Stimulated activated CD4-positive, alpha-beta T cell treated with anti-CD3 and anti-CD28 coated beads, Interleukin-15, amount 100 ng/mL, for 48 hours (primary cell): ENCODE measurements at regions not wholly inside any gene's neighbourhood (a gene's known extent, or its start where the extent isn't known, plus 50 kb on each side); places are given as distances from the start of the nearest gene placed in this dataset.

ENCODE experiments used
- DNase-seq, 2 donors: peaks; one replicate each; pipeline ENCODE4 v3.0.0-alpha.2; 2020; ENCODE audit warnings: low read depth in 2 of 2

DNA sequence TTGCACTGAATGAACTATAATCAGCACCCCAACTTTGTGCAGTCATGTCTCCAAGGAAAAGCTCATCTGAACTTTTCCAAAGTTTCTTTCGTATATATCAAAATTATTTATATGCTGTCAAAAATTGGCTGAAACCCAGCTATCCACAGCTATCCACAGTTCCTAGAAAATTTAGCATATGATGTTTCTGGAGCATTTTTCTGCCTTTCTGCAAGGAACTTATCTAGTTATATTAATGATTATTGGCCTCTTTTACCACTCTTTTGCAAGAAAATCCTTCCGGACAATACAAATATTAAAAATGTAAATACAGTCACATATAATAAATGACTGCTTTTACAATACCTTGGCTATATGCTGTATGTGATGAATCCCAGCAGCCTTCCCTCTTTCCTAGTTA lies 270.2 kb downstream of the TMEM167A start:
- DNase-seq: no peak

DNA sequence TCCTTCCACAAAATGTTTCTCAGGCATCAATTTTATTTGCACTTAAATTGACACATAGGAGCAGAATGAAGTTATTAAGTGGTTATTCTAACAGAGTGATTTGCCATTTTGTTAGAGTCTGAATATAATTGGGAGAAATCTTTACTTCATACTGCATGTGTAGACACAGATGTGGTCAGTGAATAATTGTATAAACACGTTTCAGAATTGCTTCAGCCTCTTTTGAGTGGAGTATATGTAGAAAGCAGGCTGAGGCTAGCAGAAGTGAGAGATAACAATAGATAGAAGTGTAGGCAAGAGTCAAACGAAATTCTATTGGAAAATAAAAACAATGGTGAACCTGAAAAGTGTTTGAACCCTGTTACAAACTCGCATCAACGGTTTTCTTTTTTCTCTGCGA lies 270.7 kb downstream of the TMEM167A start:
- no peak for DNase-seq

DNA sequence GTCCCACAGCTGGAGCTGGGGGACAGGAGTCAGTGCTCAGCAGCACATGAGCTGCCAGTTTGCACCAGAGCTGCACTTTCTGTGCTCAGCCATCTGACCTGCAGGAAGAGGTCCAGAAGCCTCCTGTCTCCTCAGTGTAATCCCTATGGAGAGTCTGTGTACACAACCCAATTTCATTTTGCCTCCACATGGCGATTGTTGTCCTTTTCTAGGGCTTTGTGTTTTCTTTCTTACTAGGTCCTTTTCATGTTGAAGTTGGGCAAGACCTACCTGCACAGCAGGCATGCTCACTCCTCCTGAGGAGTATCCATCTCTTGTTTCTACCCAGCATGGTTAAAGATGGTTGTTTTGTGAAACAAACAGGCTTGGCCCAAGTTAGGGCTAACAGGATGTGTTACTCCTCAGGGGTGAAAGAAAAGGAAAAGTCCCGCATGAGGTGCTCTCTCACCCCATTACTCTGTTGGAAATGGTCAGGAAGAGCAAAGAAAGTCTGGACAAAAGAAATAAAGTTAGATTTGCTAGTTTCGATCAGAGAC lies 273.0 kb downstream of the TMEM167A start:
- DNase-seq: no peak

DNA sequence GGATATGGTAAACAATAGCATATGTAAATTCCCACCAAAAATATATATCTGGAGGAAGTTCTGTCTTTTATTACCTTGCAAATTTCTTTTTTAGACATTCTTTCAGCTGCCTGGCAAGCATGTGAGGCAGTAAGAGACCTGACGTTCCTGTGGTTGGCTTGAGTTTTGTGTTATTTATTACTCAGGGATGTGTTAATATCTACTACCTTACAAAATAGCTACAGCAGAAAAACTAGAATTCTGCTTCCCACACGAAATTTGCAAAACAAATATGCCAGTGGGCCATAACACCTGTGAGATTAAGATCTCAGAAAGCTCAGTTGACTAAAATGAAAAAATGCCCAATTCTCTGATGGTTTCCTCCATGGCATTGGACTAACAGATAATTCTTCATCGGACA lies 274.2 kb downstream of the TMEM167A start:
- no peak for DNase-seq

DNA sequence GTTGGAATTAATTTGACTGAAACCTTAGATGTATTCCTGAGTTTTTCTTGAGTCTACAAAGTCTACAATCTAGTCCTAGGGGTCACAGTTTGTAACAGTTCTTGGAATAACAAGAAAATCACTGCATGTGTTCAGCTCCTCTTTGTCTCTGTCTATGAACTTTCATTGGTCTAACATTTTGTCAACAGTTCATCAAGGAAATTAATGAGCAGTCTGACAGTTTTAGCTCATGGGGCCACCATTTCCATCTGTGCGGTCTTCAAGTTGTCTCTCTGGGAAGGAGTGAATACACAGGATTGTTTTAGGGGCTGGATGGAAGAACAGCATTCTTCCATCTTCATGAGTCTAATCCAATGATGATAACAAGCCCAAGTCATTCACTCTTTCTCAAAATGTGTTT lies 276.4 kb downstream of the TMEM167A start:
- no peak for DNase-seq

DNA sequence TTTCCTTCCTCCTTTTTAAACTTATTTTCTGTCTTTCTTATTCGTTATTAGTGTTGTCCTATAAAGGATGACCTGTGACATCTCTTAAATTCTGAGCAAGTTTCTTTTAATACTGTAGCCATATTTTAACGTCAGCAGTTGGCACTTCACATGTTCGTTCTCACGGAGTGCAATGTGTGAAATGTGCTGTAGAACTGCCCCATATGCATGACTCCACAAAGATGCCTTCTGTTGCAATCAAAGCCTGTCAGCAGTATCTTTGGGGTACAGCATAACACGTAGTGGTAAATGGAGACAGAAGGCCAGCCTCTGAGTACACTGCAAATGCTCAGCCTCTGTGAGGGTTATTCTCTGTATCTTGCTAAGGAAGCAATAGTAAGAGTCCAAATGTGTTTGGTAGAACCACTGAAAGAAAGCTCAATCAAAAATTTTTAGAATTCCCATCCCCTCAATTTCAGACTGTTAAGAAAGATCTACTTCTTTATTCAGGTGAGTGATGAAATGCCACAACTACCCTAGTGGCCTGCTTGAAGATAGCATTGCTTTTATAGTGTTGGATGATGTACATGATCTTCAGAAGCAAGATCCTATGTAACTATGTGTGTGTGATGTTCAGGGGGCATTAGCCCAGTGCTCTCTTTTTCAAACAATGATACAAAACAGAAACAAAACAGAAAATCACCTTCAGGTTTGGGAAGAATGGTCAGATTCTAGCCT lies 277.7 kb downstream of the TMEM167A start:
- DNase-seq: no peak

DNA sequence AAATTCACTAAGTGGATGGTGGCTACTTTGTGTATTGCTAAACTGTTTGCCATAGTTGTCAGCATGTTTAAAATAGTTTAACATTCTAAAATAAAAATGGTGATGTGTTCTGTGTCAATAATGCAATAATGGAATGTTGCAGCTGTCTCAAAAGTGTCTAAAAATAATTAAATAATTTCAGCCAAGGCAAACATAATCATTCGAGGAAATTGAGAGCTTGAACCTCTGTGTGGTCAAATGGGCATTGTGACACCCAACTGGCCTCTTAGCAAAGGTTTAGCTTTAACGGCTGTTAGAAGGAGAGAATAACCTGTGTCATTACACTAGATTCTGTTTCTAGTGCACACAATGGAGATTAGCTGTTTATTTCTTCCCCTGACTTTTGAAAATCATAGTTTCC lies 278.5 kb downstream of the TMEM167A start:
- DNase-seq: no peak

DNA sequence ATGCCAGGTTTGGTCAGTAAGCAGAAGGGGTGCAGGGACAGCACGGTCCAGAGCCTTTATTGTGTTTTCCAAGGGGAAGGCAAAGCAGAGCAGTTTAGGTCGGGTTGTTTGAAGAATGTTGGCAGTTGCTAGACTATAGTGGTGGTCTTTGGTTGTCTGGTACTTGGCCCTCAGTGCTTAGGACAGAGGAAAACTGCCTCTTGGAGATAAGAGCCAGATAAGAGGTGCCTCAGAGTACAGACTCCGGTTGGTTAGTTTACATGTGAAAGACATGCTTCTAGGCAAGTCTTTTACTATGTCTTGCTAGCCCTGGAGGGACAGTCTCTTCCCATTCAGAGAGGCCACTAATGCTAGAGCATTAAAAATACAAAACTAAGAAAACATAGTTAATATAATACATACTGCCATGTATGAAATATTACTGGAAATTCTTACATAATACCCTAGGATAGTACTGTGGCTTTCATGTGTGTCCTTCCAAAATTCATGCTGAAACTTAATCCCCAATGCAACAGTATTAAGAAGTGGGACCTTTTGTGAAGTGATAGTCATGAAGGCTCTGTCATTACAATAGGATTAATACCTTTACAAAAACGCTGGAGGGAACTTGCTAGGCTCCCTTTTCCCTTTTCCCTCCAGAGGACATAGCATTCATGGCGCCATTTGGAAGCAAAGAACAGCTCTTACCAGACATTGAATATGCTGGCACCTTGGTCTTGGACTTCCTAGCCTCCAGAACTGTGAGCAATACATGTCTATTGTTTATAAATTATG lies 280.4 kb downstream of the TMEM167A start:
- DNase-seq: no peak

DNA sequence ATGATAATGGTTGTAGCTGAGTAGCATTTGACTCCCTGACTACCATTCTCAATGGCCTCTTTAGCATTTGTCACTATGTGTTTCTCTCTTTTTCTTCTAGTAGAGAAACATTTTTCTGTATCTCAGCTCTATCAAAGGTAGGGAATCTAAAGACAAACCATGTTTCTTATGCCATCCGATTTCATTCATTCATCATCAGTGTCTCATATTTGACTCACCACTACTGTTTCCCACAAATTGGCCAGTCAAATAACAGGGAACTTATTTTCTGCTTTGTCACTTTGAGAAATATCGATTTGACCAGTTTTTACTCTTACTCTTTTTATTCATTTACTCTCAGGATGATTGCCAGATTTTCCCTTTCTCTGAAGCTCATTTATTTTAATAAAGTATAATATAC lies 282.3 kb downstream of the TMEM167A start:
- DNase-seq: no peak

DNA sequence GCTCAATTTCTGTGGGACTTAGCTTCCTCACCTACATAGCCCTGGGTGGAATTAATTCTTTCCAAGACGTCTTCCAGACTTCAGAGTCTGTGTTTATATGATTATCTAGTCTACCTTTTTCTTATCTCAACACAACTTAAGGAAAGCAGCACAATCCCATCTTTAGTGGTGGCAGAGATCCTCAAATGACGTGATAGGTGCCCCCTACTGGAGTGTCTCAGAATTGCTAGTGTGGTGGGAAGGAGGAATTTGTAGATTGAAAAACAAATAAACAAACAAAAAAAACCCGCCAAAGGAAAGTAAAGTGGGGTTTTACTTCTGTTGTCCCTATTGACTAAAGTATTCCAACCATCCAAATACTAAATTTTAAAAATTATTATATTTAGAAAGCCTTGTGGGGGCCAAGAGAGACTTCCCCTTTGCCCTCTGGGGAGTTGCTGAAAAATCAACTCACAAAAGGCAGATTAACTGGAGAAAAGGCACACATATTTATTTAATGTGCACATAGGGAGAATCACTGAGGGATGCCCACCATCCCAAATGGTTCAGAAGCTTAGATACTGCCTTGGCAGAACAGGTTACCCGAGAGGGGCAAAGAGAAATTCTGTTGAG lies 283.3 kb downstream of the TMEM167A start:
- DNase-seq: peak in 1 of 2 donors; percentile 18

DNA sequence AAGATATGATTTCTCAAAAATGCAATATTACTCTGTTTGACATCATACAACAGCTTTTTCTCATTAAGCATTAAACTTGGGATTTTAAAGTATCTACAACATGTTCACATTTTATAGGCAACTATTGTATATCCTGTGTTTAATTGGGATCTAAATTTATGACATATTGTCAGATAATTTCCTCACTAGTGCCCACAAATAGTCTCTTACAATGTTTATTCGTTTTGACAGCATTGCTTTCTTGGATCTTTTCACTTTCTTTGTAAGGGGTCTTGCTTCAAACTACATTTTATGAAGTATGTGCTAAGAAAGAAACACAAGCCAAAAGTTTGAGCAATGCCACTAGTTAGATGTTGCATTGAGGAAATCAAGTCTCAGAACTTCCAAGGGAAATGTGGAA lies 285.1 kb downstream of the TMEM167A start:
- no peak for DNase-seq

DNA sequence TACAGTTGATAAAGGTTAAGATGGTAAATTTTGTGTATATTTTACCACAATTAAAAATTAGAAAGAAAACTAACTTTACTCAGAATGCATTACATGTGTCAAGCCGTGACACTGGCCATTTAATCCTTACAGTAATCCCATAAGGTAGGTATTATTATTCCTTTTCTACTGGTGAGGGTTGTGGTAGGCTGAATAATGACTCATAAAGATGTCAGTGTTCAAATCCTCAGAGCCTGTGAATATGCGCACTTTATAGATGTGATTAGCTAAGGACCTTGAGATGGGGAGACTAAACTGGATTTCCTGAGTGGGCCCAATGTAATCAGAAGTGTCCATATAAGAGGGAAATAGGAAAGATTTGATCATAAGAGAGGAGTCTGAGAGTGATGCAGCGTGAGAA lies 288.1 kb downstream of the TMEM167A start:
- DNase-seq: no peak

DNA sequence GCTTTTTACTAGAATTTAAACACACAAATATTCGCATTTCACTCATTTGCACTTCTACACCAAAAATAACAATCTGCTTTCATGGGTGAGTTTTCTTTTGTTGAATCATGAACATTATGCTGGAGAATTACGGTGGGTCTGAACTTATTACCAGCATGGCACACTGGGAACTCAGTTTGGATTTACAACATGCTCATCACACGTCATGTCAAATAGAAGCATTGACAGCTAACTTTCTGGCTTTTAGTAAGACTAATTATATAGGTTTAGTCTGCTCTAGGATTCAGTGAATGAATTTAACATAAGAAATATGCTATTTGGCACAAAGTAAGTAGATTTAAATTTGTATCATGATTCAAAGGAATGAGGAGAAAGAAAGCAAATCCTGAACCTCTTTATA lies 290.4 kb downstream of the TMEM167A start:
- no peak for DNase-seq

DNA sequence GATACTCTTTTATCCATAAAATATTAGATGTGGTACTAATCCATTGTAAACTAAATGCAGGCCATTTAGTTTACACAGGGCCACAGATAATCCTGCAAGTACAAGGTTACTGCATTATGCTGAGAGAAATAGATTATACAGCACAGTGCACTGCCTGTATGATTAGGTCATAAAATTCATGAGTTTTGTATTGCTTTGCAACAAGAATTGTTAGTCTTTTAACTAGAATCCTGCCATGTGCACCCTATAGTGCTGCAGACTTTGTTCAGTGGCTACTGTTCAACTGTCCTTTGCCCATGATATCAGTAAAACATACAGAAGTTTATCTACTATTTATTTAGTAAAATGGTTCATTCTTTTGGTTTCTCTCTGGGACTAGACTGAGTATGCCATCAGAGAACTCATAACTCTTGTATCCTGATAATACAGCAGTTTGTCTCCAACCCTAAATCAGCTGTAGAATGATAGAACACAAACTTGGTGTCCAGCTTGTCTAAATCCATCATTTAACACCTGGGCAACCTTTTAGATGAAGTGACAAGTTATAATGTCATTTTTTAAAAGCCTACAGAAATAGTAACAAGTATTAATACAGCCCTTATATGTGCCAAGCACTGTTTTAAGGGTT lies 291.2 kb downstream of the TMEM167A start:
- no peak for DNase-seq

DNA sequence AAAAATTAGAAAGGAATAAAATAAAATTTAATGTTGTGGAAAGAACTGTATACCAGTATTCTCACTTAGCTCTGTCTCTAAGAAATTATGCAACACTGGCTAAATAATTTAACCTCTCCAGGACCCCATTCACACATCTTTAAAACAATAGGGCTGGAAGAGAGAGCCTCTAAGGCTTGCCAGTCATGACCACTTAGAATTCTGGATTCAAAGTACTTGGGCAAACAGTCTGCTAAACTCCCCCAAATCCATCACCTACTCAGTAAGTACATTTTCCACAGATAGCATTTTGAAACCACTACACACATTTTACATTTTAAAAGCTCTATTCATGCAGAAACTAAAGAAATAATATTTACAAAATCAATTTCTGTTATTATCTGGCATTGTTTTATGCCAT lies 291.7 kb downstream of the TMEM167A start:
- no peak for DNase-seq

DNA sequence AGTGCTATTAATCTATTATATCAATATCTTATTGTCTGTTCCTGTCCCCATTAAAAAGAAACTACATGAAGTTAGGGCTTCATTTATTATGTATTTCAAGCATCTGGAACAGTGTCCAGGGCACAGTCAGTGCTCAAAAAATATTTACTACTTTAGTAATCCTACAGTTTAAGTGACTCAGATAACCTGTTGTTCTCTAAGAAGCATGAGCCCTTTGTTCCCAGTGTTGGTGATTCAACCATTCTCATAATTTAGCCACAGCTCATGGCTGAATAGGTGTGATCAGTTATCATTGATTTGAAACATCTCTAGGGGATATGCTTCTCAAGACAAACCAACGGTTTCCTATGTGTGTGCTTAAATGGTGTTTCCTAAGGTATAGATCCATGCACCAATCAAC lies 292.7 kb downstream of the TMEM167A start:
- no peak for DNase-seq

DNA sequence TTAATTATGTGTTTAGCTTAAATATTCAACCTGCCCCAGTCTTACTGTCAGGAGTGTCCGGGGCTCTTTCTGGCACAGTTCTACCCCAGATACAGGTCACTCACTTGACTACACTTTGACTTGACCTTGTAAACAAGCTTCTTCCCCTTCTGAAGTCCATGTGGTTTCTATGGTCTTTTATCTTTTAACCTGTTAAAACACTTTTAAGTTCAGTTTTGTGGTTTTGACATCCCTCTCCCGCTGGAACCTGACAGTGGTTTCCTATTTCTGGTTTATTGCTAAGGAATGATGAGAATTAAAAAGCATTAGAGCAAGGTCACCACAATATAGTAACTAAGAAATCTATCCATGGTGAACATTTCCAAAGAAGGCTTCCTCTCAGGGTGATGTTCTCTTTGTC lies 300.1 kb downstream of the TMEM167A start:
- no peak for DNase-seq

DNA sequence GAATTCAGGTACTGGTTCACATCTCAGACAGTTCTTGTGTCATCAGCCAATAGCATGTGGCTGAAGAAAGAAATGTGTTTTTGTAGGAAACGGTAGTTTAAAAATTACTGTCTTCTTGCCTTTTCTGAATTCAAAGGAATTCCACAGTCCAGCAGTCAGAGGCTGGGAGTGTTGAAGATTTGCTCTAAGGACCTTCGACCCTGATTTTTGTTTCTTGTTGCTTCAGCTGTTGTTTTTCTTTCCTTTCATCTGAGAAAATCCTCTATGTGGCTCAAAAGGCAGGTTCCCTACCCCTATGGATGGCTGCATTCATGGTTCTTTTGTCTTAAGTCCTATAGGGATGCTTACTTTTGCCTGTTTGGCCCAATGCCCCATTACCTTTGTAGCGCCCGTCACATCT lies 304.9 kb downstream of the TMEM167A start:
- no peak for DNase-seq

DNA sequence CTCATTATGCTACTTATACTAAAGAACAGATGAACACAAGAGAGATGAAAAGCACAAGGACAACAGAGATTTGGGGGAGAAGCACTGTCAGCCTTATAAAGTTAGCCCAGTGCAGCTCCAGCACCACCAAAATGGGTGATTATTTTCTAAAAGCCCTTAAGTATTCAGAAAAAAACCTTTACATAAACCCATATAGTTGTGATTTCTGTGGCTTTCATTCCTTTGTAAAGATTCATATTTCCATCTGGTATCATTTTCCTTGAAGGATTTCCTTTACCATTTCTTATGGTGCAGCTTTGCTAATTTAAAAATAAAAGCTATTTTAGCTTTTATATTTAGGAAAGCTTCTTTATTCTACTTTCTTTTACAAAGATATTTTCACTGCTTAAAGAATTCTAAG lies 311.0 kb downstream of the TMEM167A start:
- DNase-seq: no peak

DNA sequence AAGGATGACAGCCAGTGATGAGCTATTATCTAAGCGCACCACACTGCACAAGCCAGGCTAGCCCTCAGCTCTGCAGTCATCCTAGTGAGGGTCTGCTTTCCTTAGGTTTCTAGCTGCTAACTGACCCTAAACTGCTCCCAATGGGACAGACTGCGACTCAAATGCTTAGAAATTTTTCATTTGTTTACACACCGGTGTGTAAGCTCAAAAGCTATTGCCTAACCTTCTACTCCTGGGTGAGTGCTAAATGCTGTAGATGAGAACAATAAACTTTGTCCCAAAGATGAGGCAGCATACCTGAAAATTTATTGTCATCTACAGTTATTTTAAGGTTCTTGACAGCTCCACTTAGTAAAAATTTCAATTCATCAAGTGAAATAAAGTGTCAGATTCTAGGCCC lies 311.4 kb downstream of the TMEM167A start:
- no peak for DNase-seq

DNA sequence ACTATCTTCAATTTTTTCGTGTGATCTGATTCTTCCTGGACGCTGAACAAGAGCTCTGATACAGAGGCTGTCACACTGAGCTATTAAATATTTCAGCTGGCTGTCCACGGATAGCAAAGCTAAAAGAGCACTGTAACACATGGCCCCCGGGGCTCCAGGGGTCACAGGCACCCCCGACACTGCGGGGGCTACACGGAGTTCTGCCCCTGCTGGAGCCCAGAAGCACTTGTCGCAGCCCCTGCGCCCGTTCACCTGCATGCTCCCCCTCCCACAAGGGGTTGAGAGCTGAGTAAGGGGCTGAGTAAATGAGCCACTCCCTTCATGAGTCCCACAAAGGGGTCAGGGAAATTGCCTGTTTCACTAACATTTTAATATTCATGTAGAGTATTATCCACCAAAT lies 316.3 kb downstream of the TMEM167A start:
- no peak for DNase-seq

DNA sequence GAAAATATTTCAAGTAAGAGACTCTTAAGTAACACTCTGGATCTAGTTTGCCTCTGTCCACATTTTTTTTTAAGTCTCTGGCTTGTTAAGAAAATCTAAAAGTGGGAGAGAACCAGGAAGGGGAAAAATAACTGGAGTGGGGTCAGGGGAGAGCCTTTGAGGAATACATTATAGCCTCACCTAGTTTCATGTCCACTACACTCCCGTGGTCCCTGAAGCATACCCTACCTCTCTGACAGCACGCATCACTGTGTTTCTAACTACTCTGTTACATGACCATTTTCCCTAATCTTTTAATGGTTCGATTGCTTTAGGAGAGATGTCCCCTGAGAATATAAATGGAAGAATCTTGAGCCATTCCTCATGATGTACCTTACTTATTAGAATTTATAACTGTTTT lies 318.3 kb downstream of the TMEM167A start:
- DNase-seq: no peak
